Stimulated activated CD8-positive, alpha-beta memory T cell treated with anti-CD3 and anti-CD28 coated beads, Interleukin-7, amount 100 ng/mL, for 48 hours (primary cell): ENCODE measurements at regions not wholly inside any gene's neighbourhood (a gene's known extent, or its start where the extent isn't known, plus 50 kb on each side); places are given as distances from the start of the nearest gene placed in this dataset.

ENCODE experiments used
- DNase-seq, 2 donors: peaks; one replicate each; pipeline ENCODE4 v3.0.0-alpha.2; 2020; ENCODE audit warnings: low read depth in 1 of 2; ENCODE audit errors: extremely low read depth in 1 of 2

GRCh38 chr4:177103619-177104018, 206.1 kb upstream of the NEIL3 start:
- no peak for DNase-seq

- DNase-seq = no peak
Observed at GRCh38 chr4:177105536-177105935, 204.1 kb upstream of the NEIL3 start.

GRCh38 chr4:177107288-177107921, 202.3 kb upstream of the NEIL3 start:
- no peak for DNase-seq

GRCh38 chr4:177108708-177109107, 201.0 kb upstream of the NEIL3 start:
- DNase-seq = no peak

GRCh38 chr4:177109769-177110168, 199.9 kb upstream of the NEIL3 start:
- no peak for DNase-seq

- no peak for DNase-seq
Observed at GRCh38 chr4:177116161-177116560, 193.5 kb upstream of the NEIL3 start.

GRCh38 chr4:177117256-177117655, 192.4 kb upstream of the NEIL3 start:
- no peak for DNase-seq

- no peak for DNase-seq
Observed at GRCh38 chr4:177118596-177118995, 191.1 kb upstream of the NEIL3 start.

- no peak for DNase-seq
Observed at GRCh38 chr4:177119021-177119471, 190.6 kb upstream of the NEIL3 start.

GRCh38 chr4:177119691-177120090, 190.0 kb upstream of the NEIL3 start:
- no peak for DNase-seq

- DNase-seq = no peak
Observed at GRCh38 chr4:177123811-177124210, 185.9 kb upstream of the NEIL3 start.

GRCh38 chr4:177124349-177125064, 185.2 kb upstream of the NEIL3 start:
- no peak for DNase-seq

- DNase-seq = no peak
Observed at GRCh38 chr4:177125656-177126055, 184.0 kb upstream of the NEIL3 start.

GRCh38 chr4:177127658-177128057, 182.0 kb upstream of the NEIL3 start:
- DNase-seq = no peak

GRCh38 chr4:177128306-177128705, 181.4 kb upstream of the NEIL3 start:
- DNase-seq = no peak

- no peak for DNase-seq
Observed at GRCh38 chr4:177131736-177132135, 177.9 kb upstream of the NEIL3 start.

- no peak for DNase-seq
Observed at GRCh38 chr4:177147668-177148067, 162.0 kb upstream of the NEIL3 start.

- DNase-seq = no peak
Observed at GRCh38 chr4:177155454-177155853, 154.2 kb upstream of the NEIL3 start.

- DNase-seq = no peak
Observed at GRCh38 chr4:177159600-177159999, 150.1 kb upstream of the NEIL3 start.

- no peak for DNase-seq
Observed at GRCh38 chr4:177161781-177162180, 147.9 kb upstream of the NEIL3 start.

GRCh38 chr4:177163532-177163931, 146.1 kb upstream of the NEIL3 start:
- no peak for DNase-seq

- DNase-seq = no peak
Observed at GRCh38 chr4:177171588-177171987, 138.1 kb upstream of the NEIL3 start.

GRCh38 chr4:177175473-177175872, 134.2 kb upstream of the NEIL3 start:
- DNase-seq = no peak
